ENCODE measurements at regions not wholly inside any gene's neighbourhood (a gene's known extent, or its start where the extent isn't known, plus 50 kb on each side); places are given as distances from the start of the nearest gene placed in this dataset.

DNA sequence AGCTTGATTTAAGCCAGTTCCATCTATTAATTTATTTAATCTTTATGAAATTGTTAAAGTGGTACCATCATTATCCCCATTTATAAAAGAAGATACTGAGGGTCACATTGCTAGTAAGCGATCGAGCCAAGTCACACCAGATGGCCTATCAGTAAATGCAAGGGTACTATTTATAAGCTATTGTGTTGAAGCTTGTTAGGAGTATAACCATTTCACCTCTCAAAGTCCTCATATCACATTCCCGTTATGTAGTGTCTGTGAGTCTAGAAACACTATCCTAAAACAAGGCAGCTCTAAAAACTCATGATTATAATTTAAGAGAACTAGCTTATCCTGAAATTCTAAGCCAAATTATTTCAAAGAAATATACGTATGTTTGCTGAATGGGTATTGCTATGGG, 1161.8 kb downstream of the EFNA5 start:
- TF ChIP-seq, protein P1, sequence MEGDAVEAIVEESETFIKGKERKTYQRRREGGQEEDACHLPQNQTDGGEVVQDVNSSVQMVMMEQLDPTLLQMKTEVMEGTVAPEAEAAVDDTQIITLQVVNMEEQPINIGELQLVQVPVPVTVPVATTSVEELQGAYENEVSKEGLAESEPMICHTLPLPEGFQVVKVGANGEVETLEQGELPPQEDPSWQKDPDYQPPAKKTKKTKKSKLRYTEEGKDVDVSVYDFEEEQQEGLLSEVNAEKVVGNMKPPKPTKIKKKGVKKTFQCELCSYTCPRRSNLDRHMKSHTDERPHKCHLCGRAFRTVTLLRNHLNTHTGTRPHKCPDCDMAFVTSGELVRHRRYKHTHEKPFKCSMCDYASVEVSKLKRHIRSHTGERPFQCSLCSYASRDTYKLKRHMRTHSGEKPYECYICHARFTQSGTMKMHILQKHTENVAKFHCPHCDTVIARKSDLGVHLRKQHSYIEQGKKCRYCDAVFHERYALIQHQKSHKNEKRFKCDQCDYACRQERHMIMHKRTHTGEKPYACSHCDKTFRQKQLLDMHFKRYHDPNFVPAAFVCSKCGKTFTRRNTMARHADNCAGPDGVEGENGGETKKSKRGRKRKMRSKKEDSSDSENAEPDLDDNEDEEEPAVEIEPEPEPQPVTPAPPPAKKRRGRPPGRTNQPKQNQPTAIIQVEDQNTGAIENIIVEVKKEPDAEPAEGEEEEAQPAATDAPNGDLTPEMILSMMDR (IDR thresholded peaks at IDR 0.05; ENCODE audit: extremely low read depth in 1 of 2, insufficient read depth in 1 of 2, low read depth in 1 of 2, low read length in 2 of 2): no peak
- TF ChIP-seq, protein P2, sequence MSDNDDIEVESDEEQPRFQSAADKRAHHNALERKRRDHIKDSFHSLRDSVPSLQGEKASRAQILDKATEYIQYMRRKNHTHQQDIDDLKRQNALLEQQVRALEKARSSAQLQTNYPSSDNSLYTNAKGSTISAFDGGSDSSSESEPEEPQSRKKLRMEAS (IDR thresholded peaks at IDR 0.05; ENCODE audit: insufficient read depth, insufficient read length): no peak
- TF ChIP-seq EZH2 (IDR thresholded peaks at IDR 0.05; ENCODE audit: borderline replicate concordance, low read depth, low read length, severe bottlenecking): no peak
- no peak for TF ChIP-seq POLR2A (IDR thresholded peaks at IDR 0.05; ENCODE audit: low read depth, low read length)
- TF ChIP-seq POLR2AphosphoS5 (IDR thresholded peaks at IDR 0.05; ENCODE audit: insufficient read depth, low read depth, low read length): no peak
- TF ChIP-seq JUN (IDR thresholded peaks at IDR 0.05; ENCODE audit: borderline replicate concordance, insufficient read depth, insufficient read length, low read depth): no peak
- TF ChIP-seq MYC (IDR thresholded peaks at IDR 0.05; ENCODE audit: low read depth, low read length): no peak
- no peak for TF ChIP-seq FOS (IDR thresholded peaks at IDR 0.05; ENCODE audit: borderline replicate concordance, insufficient read depth, low read length)
- TF ChIP-seq GATA2 (IDR thresholded peaks at IDR 0.05; ENCODE audit: insufficient read depth, insufficient read length, low read depth, low read length): no peak

All from endothelial cell of umbilical vein (primary cell).